ENCODE measurements at regions not wholly inside any gene's neighbourhood (a gene's known extent, or its start where the extent isn't known, plus 50 kb on each side); places are given as distances from the start of the nearest gene placed in this dataset.

- DNase-seq (ENCODE audit: low spot score): no peak
- Mint-ChIP-seq H3K27me3 (ENCODE audit: low read depth) (no peaks in the 10 kb centered on the region), H3K4me1 (ENCODE audit: low read depth) (no peaks in the 10 kb centered on the region), H3K27ac (ENCODE audit: unreplicated experiment) (no peak overlapping the region), H3K9me3 (ENCODE audit: low read depth) (peaks cover 52% of the 10 kb centered on the region), H3K4me3 (ENCODE audit: unreplicated experiment) (no peak overlapping the region), H3K36me3 (ENCODE audit: low read depth) (no peaks in the 10 kb centered on the region)
- no peak for TF ChIP-seq CTCF (IDR thresholded peaks at IDR 0.05)
These were observed 2285.3 kb downstream of the TP53TG3F start for GRCh38 chr16:35744726-35745125.

GRCh38 chr16:35745191-35745590 lies 2285.8 kb downstream of the TP53TG3F start:
- no peak for DNase-seq (ENCODE audit: low spot score)
- H3K9me3 Mint-ChIP-seq (ENCODE audit: low read depth): peaks cover 49% of the 10 kb centered on the region
- no peak overlapping the region for H3K27ac Mint-ChIP-seq (ENCODE audit: unreplicated experiment)
- TF ChIP-seq CTCF (IDR thresholded peaks at IDR 0.05): no peak
- no peak overlapping the region for H3K4me3 Mint-ChIP-seq (ENCODE audit: unreplicated experiment)
- no peaks in the 10 kb centered on the region for H3K27me3 Mint-ChIP-seq (ENCODE audit: low read depth)
- H3K4me1 Mint-ChIP-seq (ENCODE audit: low read depth): no peaks in the 10 kb centered on the region
- no peaks in the 10 kb centered on the region for H3K36me3 Mint-ChIP-seq (ENCODE audit: low read depth)

- Mint-ChIP-seq H3K9me3 (ENCODE audit: low read depth) (peaks cover 43% of the 10 kb centered on the region), H3K36me3 (ENCODE audit: low read depth) (no peaks in the 10 kb centered on the region), H3K4me1 (ENCODE audit: low read depth) (no peaks in the 10 kb centered on the region), H3K4me3 (ENCODE audit: unreplicated experiment) (no peak overlapping the region), H3K27me3 (ENCODE audit: low read depth) (no peaks in the 10 kb centered on the region), H3K27ac (ENCODE audit: unreplicated experiment) (no peak overlapping the region)
- no peak for DNase-seq (ENCODE audit: low spot score)
- no peak for TF ChIP-seq CTCF (IDR thresholded peaks at IDR 0.05)
These were observed 2286.4 kb downstream of the TP53TG3F start for GRCh38 chr16:35745821-35746248.

- TF ChIP-seq CTCF (IDR thresholded peaks at IDR 0.05): no peak
- no peak for DNase-seq (ENCODE audit: low spot score)
- Mint-ChIP-seq H3K9me3 (ENCODE audit: low read depth) (peaks cover 39% of the 10 kb centered on the region), H3K27me3 (ENCODE audit: low read depth) (no peaks in the 10 kb centered on the region), H3K36me3 (ENCODE audit: low read depth) (no peaks in the 10 kb centered on the region), H3K4me3 (ENCODE audit: unreplicated experiment) (no peak overlapping the region), H3K4me1 (ENCODE audit: low read depth) (no peaks in the 10 kb centered on the region), H3K27ac (ENCODE audit: unreplicated experiment) (no peak overlapping the region)
These were observed 2287.0 kb downstream of the TP53TG3F start for GRCh38 chr16:35746281-35746962.

GRCh38 chr16:35746963-35747657 lies 2287.7 kb downstream of the TP53TG3F start:
- Mint-ChIP-seq H3K4me1 (ENCODE audit: low read depth) (no peaks in the 10 kb centered on the region), H3K36me3 (ENCODE audit: low read depth) (no peaks in the 10 kb centered on the region), H3K4me3 (ENCODE audit: unreplicated experiment) (no peak overlapping the region), H3K27me3 (ENCODE audit: low read depth) (no peaks in the 10 kb centered on the region), H3K9me3 (ENCODE audit: low read depth) (peaks cover 33% of the 10 kb centered on the region), H3K27ac (ENCODE audit: unreplicated experiment) (no peak overlapping the region)
- TF ChIP-seq CTCF (IDR thresholded peaks at IDR 0.05): no peak
- DNase-seq (ENCODE audit: low spot score): peak; percentile 80

Data from chondrocyte (in vitro differentiated cells).